Mesendoderm (in vitro differentiated cells): ENCODE measurements at regions not wholly inside any gene's neighbourhood (a gene's known extent, or its start where the extent isn't known, plus 50 kb on each side); places are given as distances from the start of the nearest gene placed in this dataset.
"Not testable (repeated sequence)": the region's sequence is repeated elsewhere in the genome, so short reads cannot be mapped to it uniquely, and the experiment has no call there.

ENCODE experiments used
- DNase-seq: peaks from one replicate; pipeline ENCODE4 v3.0.0; 2013
- H2AK5ac ChIP-seq: 2 replicates; pipeline ENCODE4 v1.6.1; 2013; ENCODE audit warnings: low read length, inconsistent platforms
- H2BK120ac ChIP-seq: 2 replicates; pipeline ENCODE4 v1.6.1; 2013; ENCODE audit warnings: low read depth, mild to moderate bottlenecking, low read length, moderate library complexity, mixed read lengths
- H2BK15ac ChIP-seq: replicated peaks from 2 replicates; pipeline ENCODE4 v1.6.1; 2013; ENCODE audit warnings: low read depth, mild to moderate bottlenecking, moderate library complexity
- H2BK5ac ChIP-seq: 2 replicates; pipeline ENCODE4 v1.6.1; 2013; ENCODE audit warnings: low read length, inconsistent platforms
- H3K18ac ChIP-seq: 2 replicates; pipeline ENCODE4 v1.6.1; 2013; ENCODE audit warnings: mild to moderate bottlenecking, low read length, mixed read lengths
- H3K23ac ChIP-seq: one replicate; pipeline ENCODE4 v1.6.1; 2013; ENCODE audit warnings: low read length
- H3K27ac ChIP-seq: 2 replicates; pipeline ENCODE4 v1.5.1; 2013; ENCODE audit warnings: low read depth, mild to moderate bottlenecking, inconsistent platforms, low read length, moderate library complexity
- H3K27me3 ChIP-seq: 2 replicates; pipeline ENCODE4 v1.6.1; 2013; ENCODE audit warnings: low read length, control low read depth, mild to moderate bottlenecking, inconsistent platforms; ENCODE audit not compliant: insufficient read depth, poor library complexity
- H3K36me3 ChIP-seq: 2 replicates; pipeline ENCODE4 v1.6.1; 2013; ENCODE audit warnings: low read length, inconsistent platforms; ENCODE audit not compliant: control insufficient read depth, insufficient read depth
- H3K4ac ChIP-seq: one replicate; pipeline ENCODE4 v1.6.1; 2013; ENCODE audit warnings: low read depth, mild to moderate bottlenecking, low read length, moderate library complexity
- H3K4me1 ChIP-seq: 2 replicates; pipeline ENCODE4 v1.6.1; 2013; ENCODE audit warnings: low read depth, low read length, inconsistent platforms; ENCODE audit not compliant: control insufficient read depth
- H3K4me2 ChIP-seq: 2 replicates; pipeline ENCODE4 v1.6.1; 2013; ENCODE audit warnings: low read length
- H3K4me3 ChIP-seq: 2 replicates; pipeline ENCODE4 v1.5.1; 2013; ENCODE audit warnings: mild to moderate bottlenecking, low read length
- H3K56ac ChIP-seq: one replicate; pipeline ENCODE4 v1.6.1; 2013; ENCODE audit warnings: low read length
- H3K79me1 ChIP-seq: 2 replicates; pipeline ENCODE4 v1.6.1; 2013; ENCODE audit warnings: low read length, inconsistent platforms
- H3K79me2 ChIP-seq: 2 replicates; pipeline ENCODE4 v1.6.1; 2013; ENCODE audit warnings: mild to moderate bottlenecking, low read length; ENCODE audit not compliant: control insufficient read depth, insufficient read depth
- H3K9ac ChIP-seq: 2 replicates; pipeline ENCODE4 v1.6.1; 2013; ENCODE audit warnings: low read length, inconsistent platforms
- H4K5ac ChIP-seq: one replicate; pipeline ENCODE4 v1.6.1; 2013; ENCODE audit warnings: low read length
- H4K8ac ChIP-seq: one replicate; pipeline ENCODE4 v1.6.1; 2013; ENCODE audit warnings: low read depth, mild to moderate bottlenecking, control low read depth, low read length, moderate library complexity
- WGBS: extraction: QIAGEN DNeasy Blood & Tissue Kit; methylation state at CpG from one replicate; pipeline ENCODE4 v1.1.7; 2013; ENCODE audit warnings: low lambda C conversion rate, missing lambda C conversion rate; ENCODE audit not compliant: insufficient coverage; ENCODE audit errors: extremely low coverage; 5-methylcytosine and 5-hydroxymethylcytosine counted together

- Histone ChIP-seq H3K23ac (no peak overlapping the region), H2BK5ac (no peak overlapping the region), H3K18ac (no peak overlapping the region), H3K56ac (no peak overlapping the region), H3K79me1 (no peaks in the 10 kb centered on the region), H3K4me2 (no peak overlapping the region), H3K4ac (no peak overlapping the region), H2AK5ac (no peak overlapping the region), H3K4me1 (peaks cover 20% of the 10 kb centered on the region), H2BK120ac (no peak overlapping the region), H2BK15ac (no peak overlapping the region), H4K8ac (no peak overlapping the region), H3K79me2 (no peaks in the 10 kb centered on the region), H4K5ac (no peak overlapping the region), H3K27me3 (no peaks in the 10 kb centered on the region), H3K27ac (no peak overlapping the region), H3K4me3 (no peak overlapping the region), H3K36me3 (no peaks in the 10 kb centered on the region), H3K9ac (no peak overlapping the region)
- peak; percentile 83 for DNase-seq
- WGBS: no CpG with 5 or more reads among the region's 1 CpG
Measured at GRCh38 chr2:16100006-16100405, 159.7 kb downstream of the MYCN start.

- H3K4ac ChIP-seq: no peak overlapping the region
- WGBS: no CpG with 5 or more reads among the region's 2 CpGs
- H2BK120ac ChIP-seq: no peak overlapping the region
- no peak overlapping the region for H3K23ac ChIP-seq
- H2AK5ac ChIP-seq: no peak overlapping the region
- no peaks in the 10 kb centered on the region for H3K79me2 ChIP-seq
- H2BK5ac ChIP-seq: no peak overlapping the region
- no peaks in the 10 kb centered on the region for H3K27me3 ChIP-seq
- H3K4me1 ChIP-seq: peaks cover 20% of the 10 kb centered on the region
- no peak overlapping the region for H3K18ac ChIP-seq
- no peaks in the 10 kb centered on the region for H3K36me3 ChIP-seq
- H3K9ac ChIP-seq: no peak overlapping the region
- no peak overlapping the region for H4K8ac ChIP-seq
- H3K27ac ChIP-seq: no peak overlapping the region
- no peaks in the 10 kb centered on the region for H3K79me1 ChIP-seq
- no peak overlapping the region for H3K4me3 ChIP-seq
- no peak overlapping the region for H4K5ac ChIP-seq
- no peak overlapping the region for H3K4me2 ChIP-seq
- H2BK15ac ChIP-seq: no peak overlapping the region
- no peak for DNase-seq
- H3K56ac ChIP-seq: no peak overlapping the region
Measured at GRCh38 chr2:16099326-16099725, 159.0 kb downstream of the MYCN start.

DNA sequence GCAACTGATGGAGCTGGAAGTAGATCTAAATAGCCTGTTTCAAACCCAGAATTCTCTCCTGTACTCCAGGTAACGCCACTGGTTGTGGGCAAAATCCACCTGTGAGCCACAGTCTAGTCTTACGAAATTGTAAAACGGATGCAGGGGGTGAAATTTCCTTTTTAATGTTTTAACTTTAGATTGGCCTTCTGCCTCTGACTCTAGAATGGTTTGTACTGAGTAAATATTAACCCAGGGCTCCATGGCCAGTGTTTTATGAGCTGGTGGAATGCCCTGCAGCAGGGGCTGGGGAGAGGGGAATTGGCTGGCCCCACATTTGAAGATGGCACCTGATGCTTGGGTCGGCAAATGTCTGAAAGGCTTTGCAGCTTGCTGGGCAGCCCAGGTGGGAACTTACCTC is 156.6 kb downstream of the MYCN start:
- Histone ChIP-seq H3K4me2 (no peak overlapping the region), H3K36me3 (no peaks in the 10 kb centered on the region), H3K4me1 (peaks cover 4% of the 10 kb centered on the region), H2BK120ac (no peak overlapping the region), H3K79me1 (no peaks in the 10 kb centered on the region), H4K8ac (no peak overlapping the region), H2AK5ac (no peak overlapping the region), H3K56ac (no peak overlapping the region), H3K27ac (no peak overlapping the region), H2BK15ac (no peak overlapping the region), H3K9ac (no peak overlapping the region), H3K4me3 (no peak overlapping the region), H3K23ac (no peak overlapping the region), H2BK5ac (no peak overlapping the region), H3K79me2 (no peaks in the 10 kb centered on the region), H3K27me3 (no peaks in the 10 kb centered on the region), H4K5ac (no peak overlapping the region), H3K4ac (no peak overlapping the region), H3K18ac (no peak overlapping the region)
- no CpG with 5 or more reads among the region's 4 CpGs for whole genome bisulfite sequencing
- no peak for DNase-seq

GRCh38 chr2:16095483-16095882 is 155.1 kb downstream of the MYCN start:
- not testable (repeated sequence) for H4K8ac ChIP-seq, H3K56ac ChIP-seq, H4K5ac ChIP-seq, H3K23ac ChIP-seq, H2BK5ac ChIP-seq, H3K4ac ChIP-seq, H2BK120ac ChIP-seq, H3K79me2 ChIP-seq, H3K9ac ChIP-seq, H3K79me1 ChIP-seq, H3K4me2 ChIP-seq, H3K18ac ChIP-seq, H3K4me1 ChIP-seq, H3K4me3 ChIP-seq, H3K27me3 ChIP-seq, H2AK5ac ChIP-seq, H3K36me3 ChIP-seq, DNase-seq, H2BK15ac ChIP-seq, H3K27ac ChIP-seq
- WGBS: no CpG with 5 or more reads among the region's 1 CpG

- Histone ChIP-seq H3K4me3 (no peak overlapping the region), H4K8ac (no peak overlapping the region), H3K18ac (no peak overlapping the region), H3K9ac (peak overlapping the region; percentile 17), H3K23ac (no peak overlapping the region), H2BK15ac (no peak overlapping the region), H2BK120ac (no peak overlapping the region), H3K4ac (no peak overlapping the region), H2AK5ac (peak overlapping the region; percentile 61), H3K56ac (peak overlapping the region; percentile 37), H3K4me1 (peaks cover 4% of the 10 kb centered on the region), H3K79me2 (no peaks in the 10 kb centered on the region), H3K27ac (no peak overlapping the region), H4K5ac (no peak overlapping the region), H3K4me2 (no peak overlapping the region), H2BK5ac (peak overlapping the region; percentile 27), H3K36me3 (no peaks in the 10 kb centered on the region), H3K27me3 (no peaks in the 10 kb centered on the region), H3K79me1 (no peaks in the 10 kb centered on the region)
- no peak for DNase-seq
- no CpG with 5 or more reads among the region's 6 CpGs for WGBS
Measured at GRCh38 chr2:16094811-16095210, 154.5 kb downstream of the MYCN start.
